GM19023 (cell line): ENCODE measurements at regions not wholly inside any gene's neighbourhood (a gene's known extent, or its start where the extent isn't known, plus 50 kb on each side); places are given as distances from the start of the nearest gene placed in this dataset.
"Not testable (repeated sequence)": the region's sequence is repeated elsewhere in the genome, so short reads cannot be mapped to it uniquely, and the experiment has no call there.

ENCODE experiments used
- ATAC-seq: cut with Tn5 transposase; IDR thresholded peaks from one replicate; pipeline ENCODE4 v1.9.1; 2021; ENCODE audit warnings: mild to moderate bottlenecking, moderate library complexity; ENCODE audit not compliant: unreplicated experiment

- no peak for ATAC-seq
These were observed 110.1 kb downstream of the NPTX2 start for GRCh38 chr7:98727146-98727709.

- no peak for ATAC-seq
These were observed 111.5 kb downstream of the NPTX2 start for GRCh38 chr7:98728555-98728954.

DNA sequence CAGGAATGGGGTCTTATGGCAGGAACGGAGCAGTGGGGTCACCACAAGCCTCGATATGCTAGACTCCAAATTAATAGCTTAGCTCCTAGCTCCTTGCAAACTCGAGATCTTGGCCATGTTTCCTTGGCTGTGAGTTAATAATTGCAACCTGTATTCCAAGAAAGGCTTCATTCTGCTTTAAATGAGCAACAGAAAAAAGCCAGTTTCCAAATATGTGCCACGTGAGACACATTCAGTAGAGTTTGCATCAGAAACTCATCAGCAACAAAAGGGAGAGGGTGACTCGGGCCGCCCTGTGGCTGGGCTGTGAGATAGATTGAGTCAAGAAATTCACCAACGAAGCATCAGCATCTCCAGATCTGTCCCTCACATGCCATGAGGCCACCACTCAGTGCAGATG, 112.0 kb downstream of the NPTX2 start:
- ATAC-seq = no peak

GRCh38 chr7:98730326-98730725, 113.2 kb downstream of the NPTX2 start:
- no peak for ATAC-seq

- ATAC-seq = no peak
These were observed 114.6 kb downstream of the NPTX2 start for GRCh38 chr7:98731651-98732050.

- no peak for ATAC-seq
These were observed 116.0 kb downstream of the NPTX2 start for GRCh38 chr7:98733036-98733435.

DNA sequence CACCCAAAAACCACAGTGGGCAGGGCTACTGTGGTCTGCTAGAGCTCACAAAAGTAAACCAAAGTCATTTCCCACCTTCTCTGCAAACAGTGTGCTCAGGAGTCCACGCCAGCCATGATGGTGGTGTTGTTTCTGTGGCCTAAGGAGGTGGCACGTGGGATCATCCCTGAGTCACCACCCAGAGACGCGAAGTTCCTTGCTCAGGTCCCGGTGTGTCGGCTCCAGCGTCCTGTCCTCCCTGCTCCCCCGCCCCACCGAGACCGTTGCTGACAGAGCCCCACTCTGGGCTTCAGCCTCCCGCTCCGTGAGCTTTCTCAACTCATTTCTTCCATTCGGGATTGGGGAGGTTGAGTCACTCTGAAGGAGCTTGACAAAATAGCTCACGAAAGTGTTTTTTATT, 118.7 kb downstream of the NPTX2 start:
- ATAC-seq = no peak

DNA sequence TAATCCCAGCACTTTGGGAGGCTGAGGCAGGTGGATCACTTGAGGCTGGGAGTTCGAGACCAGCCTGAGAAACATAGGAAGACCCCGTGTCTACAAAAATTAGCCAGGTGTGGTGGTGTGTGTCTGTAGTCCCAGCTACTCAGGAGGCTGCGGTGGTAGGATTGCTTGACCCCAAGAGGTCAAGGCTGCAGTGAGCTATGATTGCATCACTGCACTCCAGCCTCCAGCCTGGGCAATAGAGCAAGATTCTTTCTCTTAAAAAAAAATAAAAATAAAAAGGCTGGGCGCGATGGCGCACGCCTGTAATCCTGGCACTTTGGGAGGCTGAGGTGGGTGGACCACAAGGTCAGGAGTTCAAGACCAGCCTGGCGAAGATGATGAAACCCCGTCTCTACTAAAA, 119.4 kb downstream of the NPTX2 start:
- not testable (repeated sequence) for ATAC-seq

GRCh38 chr7:98737176-98737575, 120.1 kb downstream of the NPTX2 start:
- ATAC-seq = no peak

- no peak for ATAC-seq
These were observed 123.6 kb downstream of the NPTX2 start for GRCh38 chr7:98740643-98741042.

- ATAC-seq = no peak
These were observed 124.0 kb downstream of the TMEM130 start for GRCh38 chr7:98745722-98746318.

DNA sequence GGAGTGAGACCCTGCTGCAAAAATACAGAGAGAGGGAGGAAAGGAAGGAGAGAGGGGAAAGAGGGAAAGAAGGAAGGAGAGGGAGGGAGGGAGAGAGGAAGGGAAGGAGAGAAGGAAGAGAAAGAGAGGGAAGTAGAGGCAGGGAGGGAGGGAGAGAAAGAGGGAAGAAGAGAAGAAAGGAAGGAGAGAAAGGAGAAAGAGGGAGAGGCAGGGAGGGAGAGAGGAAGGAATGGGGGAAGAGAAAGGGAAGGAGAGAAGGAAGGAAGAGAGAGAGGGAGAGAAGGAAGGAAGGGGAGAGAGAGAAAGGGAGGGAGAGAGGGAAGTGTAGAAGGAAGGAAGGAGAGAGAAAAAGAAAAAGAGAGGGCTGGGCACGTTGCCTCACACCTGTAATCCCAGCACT, 121.7 kb downstream of the TMEM130 start:
- no peak for ATAC-seq

- ATAC-seq = no peak
These were observed 116.6 kb downstream of the TMEM130 start for GRCh38 chr7:98753176-98753575.

DNA sequence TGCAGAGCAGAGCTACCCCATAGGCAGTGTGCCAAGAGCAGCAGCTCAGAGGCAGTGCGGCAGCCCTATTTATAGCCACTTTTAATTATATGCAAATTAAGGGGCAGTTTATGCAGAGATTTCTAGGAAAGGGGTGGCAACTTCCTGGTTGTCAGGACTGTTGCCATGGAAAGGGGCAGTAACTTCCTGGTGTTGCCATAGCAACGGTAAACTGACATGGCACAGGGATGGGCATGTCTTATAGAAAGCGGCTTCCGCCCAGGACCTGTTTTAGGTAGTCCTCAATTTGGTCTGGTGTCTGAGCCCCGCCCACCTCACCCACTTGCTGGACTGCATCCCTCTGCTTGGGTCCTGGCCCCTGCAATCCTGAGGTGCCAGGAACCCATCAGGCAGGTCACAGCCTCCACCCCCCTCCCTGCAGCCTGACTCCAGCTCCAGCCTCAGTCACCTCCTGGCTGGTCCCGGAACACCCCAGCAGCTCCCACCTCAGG, 115.8 kb downstream of the TMEM130 start:
- no peak for ATAC-seq

DNA sequence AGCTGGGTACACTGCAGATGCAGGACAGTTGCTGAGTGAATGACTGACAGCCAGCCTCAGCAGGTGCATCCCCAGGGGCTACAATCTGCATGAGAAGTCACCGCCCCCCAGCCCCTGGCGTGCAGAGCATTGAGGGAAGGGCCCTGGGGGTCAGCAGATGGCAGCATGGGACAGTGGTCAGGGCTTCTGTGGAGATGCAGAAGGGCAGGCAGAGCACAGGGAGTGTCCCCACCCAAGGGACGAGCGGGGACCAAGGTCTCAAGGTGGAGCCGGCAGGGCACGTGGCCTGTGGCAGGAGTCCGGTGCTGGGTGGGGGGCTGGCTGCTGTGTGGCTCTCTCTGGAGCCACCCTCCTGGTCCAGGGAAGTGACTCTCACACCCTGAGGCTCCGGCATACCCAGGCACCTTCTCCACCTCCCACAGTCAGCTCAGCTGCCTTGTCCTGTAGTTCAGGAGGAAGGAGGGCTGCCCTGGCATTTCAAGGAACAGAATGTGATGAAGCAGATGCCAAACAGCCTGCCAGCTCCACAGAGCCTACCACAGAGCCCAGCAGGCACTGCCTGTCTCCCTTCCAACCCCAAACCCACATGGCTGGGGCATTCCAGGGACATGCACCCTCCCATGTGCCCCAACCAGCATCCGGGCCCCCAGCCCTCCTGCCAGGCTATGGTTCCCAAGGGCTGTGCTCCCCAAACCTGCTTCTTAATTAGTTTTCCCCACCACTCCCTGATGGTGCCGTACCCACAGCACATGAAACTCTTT, 114.5 kb downstream of the TMEM130 start:
- ATAC-seq = no peak

DNA sequence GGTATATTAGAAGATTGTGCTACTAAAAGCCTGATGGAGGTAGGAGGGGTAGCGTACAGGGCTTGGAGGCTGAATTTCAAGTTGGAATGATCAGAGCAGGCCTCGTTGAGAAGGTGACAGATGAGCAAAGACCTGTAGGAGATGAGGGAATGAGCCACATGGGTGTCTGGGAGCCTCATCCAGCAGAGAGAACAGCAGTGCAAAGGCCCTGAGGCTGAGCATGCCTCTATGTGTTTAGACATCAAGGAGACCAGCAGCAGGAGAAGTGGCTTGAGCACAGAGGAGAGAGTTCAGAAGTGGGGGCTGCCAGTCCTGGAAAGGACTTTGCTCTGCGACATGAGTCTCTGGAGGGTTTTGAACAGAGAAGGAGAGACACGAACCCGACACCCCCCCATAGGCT, 111.7 kb downstream of the TMEM130 start:
- ATAC-seq = no peak

DNA sequence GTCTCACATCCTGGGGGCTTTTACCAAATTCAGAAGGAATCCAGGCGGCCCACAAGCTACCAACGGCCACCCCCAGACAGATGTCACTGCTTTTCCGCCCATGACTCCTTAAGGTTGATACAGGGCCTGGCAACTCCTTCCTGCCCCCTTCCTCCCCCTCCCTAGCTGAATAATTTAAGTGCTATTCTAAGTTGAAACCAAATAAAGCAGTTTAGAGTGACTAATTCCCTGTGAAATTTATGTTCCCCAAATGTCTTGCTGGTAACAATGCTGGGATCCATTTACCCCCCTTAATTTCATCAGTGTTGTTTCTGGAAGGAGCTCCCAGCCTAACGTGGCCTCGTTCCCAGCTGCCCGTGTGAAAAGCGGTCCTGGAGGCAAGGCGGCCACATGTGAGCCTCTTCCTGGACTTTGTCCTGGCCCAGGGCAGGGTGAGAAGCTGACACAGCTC, 109.6 kb downstream of the TMEM130 start:
- ATAC-seq = no peak

DNA sequence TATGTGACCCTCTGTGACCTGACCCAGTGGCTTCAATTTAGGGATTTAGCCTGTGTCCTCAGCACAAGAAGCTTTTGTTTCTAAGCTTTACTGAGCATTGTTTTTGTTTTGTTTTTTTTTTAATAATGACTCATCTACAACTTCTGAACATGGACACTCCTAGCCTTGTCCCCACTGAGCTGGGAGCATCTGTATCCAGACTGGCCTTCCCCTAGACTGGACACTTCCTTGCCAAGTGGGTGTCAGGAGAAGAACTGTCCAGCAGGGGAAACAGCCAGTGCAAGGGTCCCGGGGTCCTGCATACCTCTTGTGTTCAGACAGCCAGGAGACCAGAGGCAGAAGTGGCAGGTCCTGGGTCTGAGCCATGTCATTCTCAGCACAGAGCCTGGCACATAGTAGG, 108.6 kb downstream of the TMEM130 start:
- ATAC-seq = no peak

DNA sequence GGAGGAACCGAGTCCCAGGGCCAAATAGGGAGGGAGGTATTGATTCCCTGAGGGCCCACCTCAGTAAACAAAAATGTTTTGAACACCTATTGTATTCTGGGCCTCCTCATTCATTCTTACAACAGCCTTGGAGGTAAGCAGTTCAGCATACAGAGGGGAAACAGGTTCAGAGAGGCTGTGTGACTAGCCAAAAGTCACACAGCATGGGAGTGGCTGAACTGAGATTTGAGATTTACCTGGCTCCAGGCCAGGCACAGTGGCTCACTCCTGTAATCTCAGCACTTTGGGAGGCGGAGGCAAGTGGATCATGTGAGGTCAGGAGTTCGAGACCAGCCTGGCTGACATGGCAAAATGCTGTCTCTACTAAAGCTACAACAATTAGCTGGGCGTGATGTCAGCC, 107.2 kb downstream of the TMEM130 start:
- ATAC-seq = no peak

DNA sequence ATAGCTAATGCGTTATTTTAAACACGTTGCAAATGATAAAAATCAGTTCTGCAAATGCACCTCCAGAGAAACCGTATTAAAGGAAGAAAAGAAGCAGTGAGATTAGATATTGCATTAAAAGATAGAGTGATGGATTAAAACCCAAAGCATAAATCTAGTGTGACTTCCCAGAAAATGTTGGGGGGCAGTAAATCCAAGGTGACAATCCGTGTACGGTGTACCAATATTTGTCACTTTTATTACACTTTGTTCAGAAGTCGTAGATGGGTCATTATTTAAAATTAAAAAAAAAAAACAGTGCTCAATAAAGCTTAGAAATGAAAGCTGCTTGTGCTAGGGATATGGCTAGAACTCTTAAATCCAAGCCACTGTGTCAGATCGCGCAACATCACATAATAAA, 106.4 kb downstream of the TMEM130 start:
- no peak for ATAC-seq

- no peak for ATAC-seq
These were observed 104.9 kb downstream of the TMEM130 start for GRCh38 chr7:98764946-98765345.

DNA sequence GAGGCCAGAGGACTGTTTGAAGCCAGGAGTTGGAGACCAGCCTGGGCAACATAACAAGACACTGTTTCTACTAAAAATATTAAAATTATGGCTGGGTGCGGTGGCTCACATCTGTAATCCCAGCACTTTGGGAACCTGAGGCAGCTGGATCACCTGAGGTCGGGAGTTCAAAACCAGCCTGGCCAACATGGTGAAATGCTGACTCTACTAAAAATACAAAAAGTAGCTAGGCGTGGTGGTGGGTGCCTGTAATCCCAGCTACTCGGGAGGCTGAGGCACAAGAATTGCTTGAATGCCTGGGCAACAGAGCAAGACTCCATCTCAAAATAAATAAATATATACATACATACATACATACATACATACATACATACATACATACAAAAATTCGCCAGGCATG, 99.7 kb downstream of the TMEM130 start:
- not testable (repeated sequence) for ATAC-seq
